ENCODE measurements at regions not wholly inside any gene's neighbourhood (a gene's known extent, or its start where the extent isn't known, plus 50 kb on each side); places are given as distances from the start of the nearest gene placed in this dataset.

GRCh38 chr21:35819134-35819533, 241.2 kb downstream of the SETD4 start:
- CTCF ChIA-PET, result interaction anchor here (1.2 kb wide), 1 partner anchor 21 kb away, joined by 4 read pairs; no protein-coding TSS in a partner anchor
- POLR2A ChIA-PET, result no interaction called here

More at GRCh38 chr21:35819134-35819533, 241.2 kb downstream of the SETD4 start:
- H3K9me3 ChIP-seq, result peaks cover 5% of the 10 kb centered on the region; the same call in 1 of the 2 replicates
- no peaks in the 10 kb centered on the region for H3K27me3 ChIP-seq (ENCODE audit: insufficient read depth)
- H3K79me2 ChIP-seq (ENCODE audit: insufficient read depth), result no peaks in the 10 kb centered on the region
- no peaks in the 10 kb centered on the region for H3K9me2 ChIP-seq
- no peak overlapping the region for H3K27ac ChIP-seq (ENCODE audit: low read depth in 2 of 2, low read length in 1 of 2)
- no peak overlapping the region for H3K9ac ChIP-seq
- peaks cover 0 to 6% of the 10 kb centered on the region in 2 experiments; a peak in 1 of 4 replicates for H3K4me1 ChIP-seq (ENCODE audit: control insufficient read depth in 1 of 2, insufficient read depth in 2 of 2, low read depth in 1 of 2, low read length in 1 of 2)
- no peaks in the 10 kb centered on the region for H4K20me1 ChIP-seq (ENCODE audit: insufficient read depth)
- TF ChIP-seq, protein P1, sequence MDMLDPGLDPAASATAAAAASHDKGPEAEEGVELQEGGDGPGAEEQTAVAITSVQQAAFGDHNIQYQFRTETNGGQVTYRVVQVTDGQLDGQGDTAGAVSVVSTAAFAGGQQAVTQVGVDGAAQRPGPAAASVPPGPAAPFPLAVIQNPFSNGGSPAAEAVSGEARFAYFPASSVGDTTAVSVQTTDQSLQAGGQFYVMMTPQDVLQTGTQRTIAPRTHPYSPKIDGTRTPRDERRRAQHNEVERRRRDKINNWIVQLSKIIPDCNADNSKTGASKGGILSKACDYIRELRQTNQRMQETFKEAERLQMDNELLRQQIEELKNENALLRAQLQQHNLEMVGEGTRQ (IDR thresholded peaks at IDR 0.05; ENCODE audit: borderline replicate concordance, low read depth, low read length), result no peak
- TF ChIP-seq SIN3A (IDR thresholded peaks at IDR 0.05; ENCODE audit: borderline replicate concordance, low read depth, low read length) (no peak), EZH2phosphoT487 (IDR thresholded peaks at IDR 0.05; ENCODE audit: borderline replicate concordance, low read depth) (no peak), MEF2A (IDR thresholded peaks at IDR 0.05; ENCODE audit: borderline replicate concordance, low read depth) (no peak), POLR2AphosphoS5 (IDR thresholded peaks at IDR 0.05; ENCODE audit: low read depth, low read length) (no peak), EP300 (IDR thresholded peaks at IDR 0.05; ENCODE audit: borderline replicate concordance in 1 of 2, low read depth in 1 of 2, low read length in 1 of 2) (no peak), SMC3 (IDR thresholded peaks at IDR 0.05; ENCODE audit: low read depth, low read length) (no peak), NRF1 (IDR thresholded peaks at IDR 0.05; ENCODE audit: low read depth, low read length) (no peak), MAX (IDR thresholded peaks at IDR 0.05; ENCODE audit: low read depth) (no peak), REST (IDR thresholded peaks at IDR 0.05; ENCODE audit: low read depth, low read length) (no peak), GATA2 (CRISPR knock-in tag; IDR thresholded peaks at IDR 0.05) (no peak), FOSL2 (IDR thresholded peaks at IDR 0.05; ENCODE audit: borderline replicate concordance, low read depth) (no peak), RAD21 (IDR thresholded peaks at IDR 0.05; ENCODE audit: low read length) (no peak), TEAD4 (IDR thresholded peaks at IDR 0.05; ENCODE audit: borderline replicate concordance, insufficient read depth) (no peak)
- TF ChIP-seq, protein P2, sequence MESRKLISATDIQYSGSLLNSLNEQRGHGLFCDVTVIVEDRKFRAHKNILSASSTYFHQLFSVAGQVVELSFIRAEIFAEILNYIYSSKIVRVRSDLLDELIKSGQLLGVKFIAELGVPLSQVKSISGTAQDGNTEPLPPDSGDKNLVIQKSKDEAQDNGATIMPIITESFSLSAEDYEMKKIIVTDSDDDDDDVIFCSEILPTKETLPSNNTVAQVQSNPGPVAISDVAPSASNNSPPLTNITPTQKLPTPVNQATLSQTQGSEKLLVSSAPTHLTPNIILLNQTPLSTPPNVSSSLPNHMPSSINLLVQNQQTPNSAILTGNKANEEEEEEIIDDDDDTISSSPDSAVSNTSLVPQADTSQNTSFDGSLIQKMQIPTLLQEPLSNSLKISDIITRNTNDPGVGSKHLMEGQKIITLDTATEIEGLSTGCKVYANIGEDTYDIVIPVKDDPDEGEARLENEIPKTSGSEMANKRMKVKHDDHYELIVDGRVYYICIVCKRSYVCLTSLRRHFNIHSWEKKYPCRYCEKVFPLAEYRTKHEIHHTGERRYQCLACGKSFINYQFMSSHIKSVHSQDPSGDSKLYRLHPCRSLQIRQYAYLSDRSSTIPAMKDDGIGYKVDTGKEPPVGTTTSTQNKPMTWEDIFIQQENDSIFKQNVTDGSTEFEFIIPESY (IDR thresholded peaks at IDR 0.05; ENCODE audit: borderline replicate concordance, low read depth), result no peak
- H3K4me3 ChIP-seq (ENCODE audit: low read depth in 2 of 2, low read length in 1 of 2), result no peak overlapping the region
- 40% methylated on average over 12 of the region's 12 CpGs for WGBS (ENCODE audit: low lambda C conversion rate)
- no peak for DNase-seq
- H3F3A ChIP-seq (replicated peaks; ENCODE audit: insufficient read depth), result peaks cover 14% of the 10 kb centered on the region
- no peaks in the 10 kb centered on the region for H3K36me3 ChIP-seq (replicated peaks in 1 of 2; ENCODE audit: control insufficient read depth in 1 of 2, insufficient read depth in 2 of 2, low read length in 1 of 2)
- H3K4me2 ChIP-seq, result no peak overlapping the region
- H2AFZ ChIP-seq (ENCODE audit: low read depth), result no peak overlapping the region

All from SK-N-SH (cell line).